ENCODE measurements at regions not wholly inside any gene's neighbourhood (a gene's known extent, or its start where the extent isn't known, plus 50 kb on each side); places are given as distances from the start of the nearest gene placed in this dataset.

DNA sequence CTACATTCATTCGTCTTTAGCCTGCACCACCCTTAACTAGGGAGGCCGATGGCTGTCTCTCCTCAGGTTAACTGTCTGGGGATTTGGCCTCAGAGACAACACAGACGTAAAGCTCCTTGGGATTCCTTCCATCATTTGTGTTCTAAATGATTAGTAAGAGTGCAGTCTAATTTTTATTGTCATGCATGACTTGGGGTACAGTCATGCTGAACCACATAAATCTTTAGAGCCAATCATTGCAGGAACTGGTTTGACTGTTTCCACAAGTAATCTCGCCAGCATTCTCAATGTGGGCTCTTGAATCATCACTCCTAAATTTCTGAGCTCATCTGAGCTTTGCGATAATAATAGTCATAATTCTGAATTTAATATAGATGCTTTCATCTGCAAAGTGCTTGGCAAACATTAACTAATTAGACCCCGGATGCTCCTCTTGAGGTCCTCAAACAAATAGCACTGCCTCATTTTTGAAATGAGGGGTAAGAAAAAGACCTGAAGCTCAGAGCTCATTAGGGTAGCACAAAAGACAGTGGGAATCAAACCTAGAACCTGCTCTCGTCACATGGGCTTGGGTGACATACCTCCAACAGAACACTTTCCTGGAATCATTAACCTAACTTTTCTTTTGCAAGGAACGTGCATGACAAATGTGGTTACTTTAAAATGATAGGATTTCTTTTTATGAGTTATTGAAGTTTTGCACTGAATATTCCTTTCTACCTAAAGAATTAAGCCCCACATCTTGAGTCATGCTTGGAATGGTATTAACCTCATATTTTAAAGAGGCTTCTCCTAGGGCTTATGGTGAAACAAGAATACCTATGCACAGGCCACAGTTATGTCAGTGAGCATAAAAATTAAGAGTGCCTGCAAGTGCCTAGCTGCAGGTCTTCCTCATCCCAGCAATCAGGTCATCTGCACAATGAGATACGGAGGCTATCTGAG is 118.9 kb upstream of the NRP1 start:
- WGBS, 2 donors (ENCODE audit: low coverage in 1 of 2), result 78 to 83% methylated on average over 5 to 9 of the region's 9 CpGs
- no peaks in the 10 kb centered on the region for H3K4me1 ChIP-seq
- H3K27me3 ChIP-seq, result no peaks in the 10 kb centered on the region
- TF ChIP-seq POLR2AphosphoS5 (IDR thresholded peaks at IDR 0.05) (no peak), POLR2A (IDR thresholded peaks at IDR 0.05) (no peak), EP300 (IDR thresholded peaks at IDR 0.05; ENCODE audit: low read depth) (no peak)
- TF ChIP-seq, protein P1, sequence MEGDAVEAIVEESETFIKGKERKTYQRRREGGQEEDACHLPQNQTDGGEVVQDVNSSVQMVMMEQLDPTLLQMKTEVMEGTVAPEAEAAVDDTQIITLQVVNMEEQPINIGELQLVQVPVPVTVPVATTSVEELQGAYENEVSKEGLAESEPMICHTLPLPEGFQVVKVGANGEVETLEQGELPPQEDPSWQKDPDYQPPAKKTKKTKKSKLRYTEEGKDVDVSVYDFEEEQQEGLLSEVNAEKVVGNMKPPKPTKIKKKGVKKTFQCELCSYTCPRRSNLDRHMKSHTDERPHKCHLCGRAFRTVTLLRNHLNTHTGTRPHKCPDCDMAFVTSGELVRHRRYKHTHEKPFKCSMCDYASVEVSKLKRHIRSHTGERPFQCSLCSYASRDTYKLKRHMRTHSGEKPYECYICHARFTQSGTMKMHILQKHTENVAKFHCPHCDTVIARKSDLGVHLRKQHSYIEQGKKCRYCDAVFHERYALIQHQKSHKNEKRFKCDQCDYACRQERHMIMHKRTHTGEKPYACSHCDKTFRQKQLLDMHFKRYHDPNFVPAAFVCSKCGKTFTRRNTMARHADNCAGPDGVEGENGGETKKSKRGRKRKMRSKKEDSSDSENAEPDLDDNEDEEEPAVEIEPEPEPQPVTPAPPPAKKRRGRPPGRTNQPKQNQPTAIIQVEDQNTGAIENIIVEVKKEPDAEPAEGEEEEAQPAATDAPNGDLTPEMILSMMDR (IDR thresholded peaks at IDR 0.05), result no peak
- H3K4me3 ChIP-seq, result no peak overlapping the region
- in situ Hi-C loops (cut with MboI; ENCODE audit: low pct_ligation_motif_present in 1 of 4, low pct_unique_long_range_greater_than_20kb in 1 of 4, low sequenced_read_pairs in 3 of 4) (no loop called here), intact Hi-C loops (cut with DNase I; ENCODE audit: low total_unique reads) (no loop called here)
- H3K27ac ChIP-seq, result no peak overlapping the region
- no peaks in the 10 kb centered on the region for H3K36me3 ChIP-seq
- H3K9me3 ChIP-seq, result no peaks in the 10 kb centered on the region
- DNase-seq, result no peak

DNA sequence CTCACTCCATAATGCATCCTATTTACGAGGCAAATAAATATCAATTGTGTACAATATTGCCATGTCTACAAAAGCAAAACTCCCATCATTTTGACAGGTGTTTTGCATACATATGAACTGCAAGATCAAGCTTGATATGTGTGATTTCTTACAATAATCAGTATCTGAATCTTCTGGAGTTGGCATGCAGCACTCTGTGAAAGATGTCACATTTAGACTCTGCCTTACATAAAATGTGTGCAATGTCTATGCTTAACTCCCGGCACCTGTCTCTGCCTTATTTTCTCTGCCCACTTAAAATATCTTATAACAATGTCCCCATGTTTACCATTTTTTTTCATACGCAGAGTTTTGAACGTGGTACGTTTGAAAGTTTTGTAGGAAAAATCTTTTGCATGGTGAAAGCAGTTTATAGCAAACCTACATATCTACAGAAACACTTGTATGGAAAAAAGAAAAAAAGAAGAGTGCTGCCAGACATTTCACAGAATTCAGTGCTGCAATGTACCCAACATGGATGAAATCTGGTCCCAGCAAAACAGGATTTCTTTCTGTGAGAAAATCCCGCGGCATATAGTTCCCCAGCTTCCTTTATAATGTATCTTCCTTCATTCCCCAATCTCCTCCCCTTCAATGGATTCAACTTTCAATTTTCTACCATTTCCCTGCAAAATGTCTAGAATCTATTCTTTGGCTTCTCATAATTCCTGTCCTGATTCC is 114.1 kb upstream of the NRP1 start:
- 88 to 93% methylated on average over 7 of the region's 7 CpGs for WGBS, 2 donors (ENCODE audit: low coverage in 1 of 2)
- intact Hi-C loops (cut with DNase I; ENCODE audit: low total_unique reads), result no loop called here
- H3K27me3 ChIP-seq, result no peaks in the 10 kb centered on the region
- no peak for DNase-seq
- no peak overlapping the region for H3K4me3 ChIP-seq
- TF ChIP-seq POLR2A (IDR thresholded peaks at IDR 0.05) (no peak), POLR2AphosphoS5 (IDR thresholded peaks at IDR 0.05) (no peak), EP300 (IDR thresholded peaks at IDR 0.05; ENCODE audit: low read depth) (no peak)
- TF ChIP-seq, protein P1 (IDR thresholded peaks at IDR 0.05), result no peak
- H3K9me3 ChIP-seq, result no peaks in the 10 kb centered on the region
- H3K36me3 ChIP-seq, result no peaks in the 10 kb centered on the region
- no peaks in the 10 kb centered on the region for H3K4me1 ChIP-seq
- H3K27ac ChIP-seq, result no peak overlapping the region
- in situ Hi-C loops (cut with MboI; ENCODE audit: low pct_ligation_motif_present in 1 of 4, low pct_unique_long_range_greater_than_20kb in 1 of 4, low sequenced_read_pairs in 3 of 4), result no loop called here

DNA sequence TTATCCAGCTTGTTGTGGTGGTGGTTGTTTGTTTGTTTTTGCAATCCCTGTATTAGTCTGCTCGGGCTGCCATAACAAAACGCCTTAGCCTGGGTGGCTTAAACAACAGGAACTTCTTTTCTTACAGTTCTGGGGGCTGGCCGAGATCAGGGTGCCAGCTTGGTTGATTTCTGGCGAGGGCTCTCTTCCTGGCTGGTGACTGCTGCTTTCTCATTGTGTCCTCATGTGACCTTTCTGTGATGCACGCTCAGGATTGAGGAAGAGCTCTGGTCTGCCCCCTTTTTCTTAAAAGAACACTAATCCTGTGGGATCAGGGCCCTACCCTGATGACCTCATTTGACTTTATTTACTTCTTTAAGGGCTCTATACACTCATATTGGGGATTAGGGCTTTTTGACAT is 107.1 kb upstream of the NRP1 start:
- Histone ChIP-seq H3K4me1 (no peaks in the 10 kb centered on the region), H3K27me3 (no peaks in the 10 kb centered on the region), H3K9me3 (no peaks in the 10 kb centered on the region), H3K36me3 (no peaks in the 10 kb centered on the region), H3K4me3 (no peak overlapping the region), H3K27ac (no peak overlapping the region)
- no peak for DNase-seq
- TF ChIP-seq EP300 (IDR thresholded peaks at IDR 0.05; ENCODE audit: low read depth) (no peak), POLR2AphosphoS5 (IDR thresholded peaks at IDR 0.05) (no peak), POLR2A (IDR thresholded peaks at IDR 0.05) (no peak)
- TF ChIP-seq, protein P1 (IDR thresholded peaks at IDR 0.05), result no peak
- in situ Hi-C loops (cut with MboI; ENCODE audit: low pct_ligation_motif_present in 1 of 4, low pct_unique_long_range_greater_than_20kb in 1 of 4, low sequenced_read_pairs in 3 of 4), result no loop called here
- WGBS, 2 donors (ENCODE audit: low coverage in 1 of 2), result 67 to 70% methylated on average over 2 to 5 of the region's 5 CpGs
- intact Hi-C loops (cut with DNase I; ENCODE audit: low total_unique reads), result no loop called here

DNA sequence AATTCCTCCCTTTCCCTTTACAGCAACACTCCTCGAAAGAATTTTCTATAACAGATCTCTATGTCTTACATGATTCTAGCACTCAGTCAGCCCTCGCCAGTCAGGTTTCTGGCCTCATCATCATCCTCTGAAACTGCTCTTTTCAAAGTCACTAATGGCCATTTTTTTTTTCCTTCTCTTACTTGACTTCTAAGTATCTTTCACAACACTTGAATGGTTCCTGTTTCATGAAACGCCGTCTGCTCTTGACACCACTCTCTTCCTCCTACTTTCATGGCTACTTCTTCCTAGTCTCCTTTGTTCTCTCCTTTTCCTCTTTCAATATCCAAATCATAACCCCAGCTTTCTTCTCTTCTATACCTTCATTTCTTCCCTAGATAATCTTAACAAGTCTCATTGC is 100.5 kb upstream of the NRP1 start:
- H3K9me3 ChIP-seq, result no peaks in the 10 kb centered on the region
- H3K36me3 ChIP-seq, result no peaks in the 10 kb centered on the region
- no peak for DNase-seq
- WGBS, 2 donors (ENCODE audit: low coverage in 1 of 2), result 74 to 80% methylated on average over 4 of the region's 4 CpGs
- H3K4me1 ChIP-seq, result no peaks in the 10 kb centered on the region
- intact Hi-C loops (cut with DNase I; ENCODE audit: low total_unique reads), result no loop called here
- H3K4me3 ChIP-seq, result no peak overlapping the region
- no peak overlapping the region for H3K27ac ChIP-seq
- TF ChIP-seq POLR2AphosphoS5 (IDR thresholded peaks at IDR 0.05), result no peak
- TF ChIP-seq EP300 (IDR thresholded peaks at IDR 0.05; ENCODE audit: low read depth), result no peak
- in situ Hi-C loops (cut with MboI; ENCODE audit: low pct_ligation_motif_present in 1 of 4, low pct_unique_long_range_greater_than_20kb in 1 of 4, low sequenced_read_pairs in 3 of 4), result no loop called here
- no peaks in the 10 kb centered on the region for H3K27me3 ChIP-seq
